B cell (primary cell): ENCODE measurements at regions not wholly inside any gene's neighbourhood (a gene's known extent, or its start where the extent isn't known, plus 50 kb on each side); places are given as distances from the start of the nearest gene placed in this dataset.

Experiments
- ATAC-seq: fragments of 200-7000 bp; cut with Tn5 transposase; one replicate; pipeline ENCODE4 v1.10.0; 2021; ENCODE audit warnings: low read depth, mild to moderate bottlenecking, moderate number of reproducible peaks, moderate library complexity
- CTCF ChIA-PET: fragments of 350-600 bp; sonication (Branson Sonifier 250); formaldehyde crosslinking; loops from one replicate; lab custom pipeline; 2021; ENCODE audit warnings: antibody characterized with exemption, inconsistent platforms; lab: Charles Lee
- POLR2A ChIA-PET: fragments of 350-600 bp; sonication (Branson Sonifier 250); formaldehyde crosslinking; loops from one replicate; lab custom pipeline; 2021; ENCODE audit warnings: antibody characterized with exemption; lab: Charles Lee
- DNase-seq: peaks from one replicate; pipeline ENCODE4 v3.0.0; 2013
- H2AFZ ChIP-seq: 2 replicates; pipeline ENCODE4 v1.6.1; 2012; ENCODE audit warnings: mild to moderate bottlenecking, low read depth, low read length; ENCODE audit not compliant: insufficient read depth, poor library complexity, severe bottlenecking
- H3K27ac ChIP-seq, 2 donors: 1 replicate in 1 of 2; 2 replicates in 1 of 2; pipeline ENCODE4 v1.5.1; 2012 to 2013; ENCODE audit warnings: low read length in 2 of 2, mild to moderate bottlenecking in 2 of 2, moderate library complexity in 1 of 2
- H3K27me3 ChIP-seq, 4 experiments: fragments of 200-600 bp in 1 of 4; sonication (generic) in 1 of 4; replicated peaks in 1 of 4; 1 replicate in 2 of 4; 2 replicates in 2 of 4; pipeline versions ENCODE4 v1.6.1 to v1.7.0; 2013 to 2016; ENCODE audit warnings: low read length in 3 of 4, mild to moderate bottlenecking in 2 of 4, mixed read lengths in 1 of 4, moderate library complexity in 1 of 4; ENCODE audit not compliant: insufficient read depth in 4 of 4, control insufficient read depth in 3 of 4; ENCODE audit errors: control extremely low read depth in 1 of 4
- H3K36me3 ChIP-seq, 2 experiments: replicated peaks in 1 of 2; 1 replicate in 1 of 2; 2 replicates in 1 of 2; pipeline versions ENCODE4 v1.6.1 to v1.7.1; 2013; ENCODE audit warnings: low read length in 1 of 2; ENCODE audit not compliant: insufficient read depth in 2 of 2, control insufficient read depth in 1 of 2; ENCODE audit errors: control extremely low read depth in 1 of 2, extremely low read depth in 1 of 2
- H3K4me1 ChIP-seq, 2 donors: fragments of 200-600 bp in 1 of 2; sonication (generic) in 1 of 2; 1 replicate in 1 of 2; 2 replicates in 1 of 2; pipeline versions ENCODE4 v1.5.1 to v1.6.1; 2013 to 2017; ENCODE audit warnings: low read length in 2 of 2; ENCODE audit not compliant: control insufficient read depth in 2 of 2, insufficient read depth in 2 of 2
- H3K4me2 ChIP-seq: replicated peaks from 2 replicates; pipeline ENCODE3; 2012; ENCODE audit warnings: mild to moderate bottlenecking, low read depth, low read length; ENCODE audit not compliant: poor library complexity, severe bottlenecking
- H3K4me3 ChIP-seq, 5 experiments: fragments of 200-600 bp in 1 of 5; sonication (generic) in 1 of 5; 1 replicate in 3 of 5; 2 replicates in 2 of 5; pipeline versions ENCODE4 v1.5.1 to v1.7.0; 2011 to 2016; ENCODE audit warnings: low read length in 4 of 5, mild to moderate bottlenecking in 4 of 5, low read depth in 2 of 5, control low read depth in 1 of 5, moderate library complexity in 1 of 5; ENCODE audit not compliant: insufficient read depth in 1 of 5; ENCODE audit errors: control extremely low read depth in 1 of 5, extremely low read depth in 1 of 5
- H3K79me2 ChIP-seq: fragments of 200-600 bp; sonication (generic); one replicate; pipeline ENCODE4 v1.6.0; 2016; ENCODE audit warnings: low read length; ENCODE audit not compliant: control insufficient read depth, insufficient read depth
- H3K9ac ChIP-seq: fragments of 200-600 bp; sonication (generic); 2 replicates; pipeline ENCODE4 v1.6.1; 2017; ENCODE audit warnings: mild to moderate bottlenecking, low read length, moderate library complexity
- H3K9me3 ChIP-seq, 3 donors: one replicate each; pipeline versions ENCODE4 v1.6.1 to v1.7.1; 2013; ENCODE audit warnings: low read length in 2 of 3; ENCODE audit not compliant: control insufficient read depth in 2 of 3, insufficient read depth in 1 of 3; ENCODE audit errors: control extremely low read depth in 1 of 3
- H4K20me1 ChIP-seq: 2 replicates; pipeline ENCODE4 v1.6.0; 2012; ENCODE audit warnings: mild to moderate bottlenecking, low read length; ENCODE audit not compliant: insufficient read depth, control insufficient read depth, poor library complexity, severe bottlenecking
- H3K27ac Mint-ChIP-seq: one replicate; pipeline ENCODE4 v1.8.0; 2021; ENCODE audit warnings: mixed read lengths
- H3K27me3 Mint-ChIP-seq: one replicate; pipeline ENCODE4 v1.8.0; 2021; ENCODE audit warnings: mixed read lengths
- H3K4me1 Mint-ChIP-seq: one replicate; pipeline ENCODE4 v1.8.0; 2021; ENCODE audit warnings: mixed read lengths
- H3K4me3 Mint-ChIP-seq: one replicate; pipeline ENCODE4 v1.8.0; 2021; ENCODE audit warnings: mixed read lengths
- H3K9me3 Mint-ChIP-seq: one replicate; pipeline ENCODE4 v1.8.0; 2022; ENCODE audit warnings: mixed read lengths; ENCODE audit not compliant: insufficient read depth
- CTCF ChIP-seq: fragments of 200-600 bp; IDR thresholded peaks from one replicate; pipeline ENCODE4 v1.8.0; 2022; ENCODE audit warnings: antibody characterized with exemption, mild to moderate bottlenecking
- EZH2 ChIP-seq: IDR thresholded peaks from 2 replicates; pipeline ENCODE4 v1.6.1; 2012; ENCODE audit warnings: borderline replicate concordance, low read depth, mild to moderate bottlenecking, moderate library complexity, low read length; ENCODE audit not compliant: insufficient read depth, poor library complexity, severe bottlenecking
- WGBS: methylation state at CpG from one replicate; pipeline ENCODE4 v1.1.5; 2013; ENCODE audit warnings: missing lambda C conversion rate; ENCODE audit not compliant: insufficient coverage; 5-methylcytosine and 5-hydroxymethylcytosine counted together
- intact Hi-C: fragments of 100-400 bp; cut with micrococcal nuclease; formaldehyde crosslinking; loops from one replicate; pipeline ENCODE4 v1.10.0; 2022

DNA sequence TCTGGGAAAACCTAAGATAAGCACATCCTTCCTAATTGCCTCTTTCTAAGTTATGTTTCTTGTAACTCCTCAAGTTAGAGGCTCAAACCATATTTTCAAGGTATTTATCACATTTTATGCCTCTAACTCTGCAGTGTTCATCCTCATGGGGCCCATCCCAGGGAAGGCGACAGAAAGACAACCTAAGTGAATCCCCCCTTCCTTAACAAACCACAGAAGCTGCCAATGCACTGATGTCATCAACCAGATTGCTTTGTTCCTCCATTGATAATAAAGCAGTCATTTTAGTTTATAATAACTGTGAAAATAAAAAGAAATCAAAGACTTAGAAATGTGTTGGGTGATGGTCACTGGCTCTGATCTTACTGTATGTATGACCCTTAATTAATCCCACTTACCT lies 119.5 kb upstream of the TCF21 start:
- intact Hi-C loops = no loop called here
- TF ChIP-seq EZH2 (no peak), CTCF (no peak)
- CTCF ChIA-PET = no interaction called here
- Mint-ChIP-seq H3K27me3 (no peaks in the 10 kb centered on the region), H3K4me3 (no peak overlapping the region), H3K9me3 (peaks cover 3% of the 10 kb centered on the region), H3K27ac (no peak overlapping the region), H3K4me1 (no peaks in the 10 kb centered on the region)
- 60% methylated on average over 1 of the region's 1 CpG for WGBS
- no peak for DNase-seq
- Histone ChIP-seq H2AFZ (no peak overlapping the region), H3K79me2 (no peaks in the 10 kb centered on the region), H4K20me1 (no peaks in the 10 kb centered on the region), H3K9me3 (no peaks in the 10 kb centered on the region), H3K9ac (no peak overlapping the region), H3K4me1 (no peaks in the 10 kb centered on the region), H3K27me3 (no peaks in the 10 kb centered on the region), H3K27ac (no peak overlapping the region), H3K4me2 (no peak overlapping the region), H3K36me3 (no peaks in the 10 kb centered on the region), H3K4me3 (no peak overlapping the region)
- no peak for ATAC-seq
- POLR2A ChIA-PET = no interaction called here

GRCh38 chr6:133772567-133772966 lies 116.3 kb upstream of the TCF21 start:
- ATAC-seq (no peak), DNase-seq (no peak)
- no peaks in the 10 kb centered on the region for H3K4me1 ChIP-seq
- H3K9me3 ChIP-seq = no peaks in the 10 kb centered on the region
- H3K27ac ChIP-seq = no peak overlapping the region
- H2AFZ ChIP-seq = no peak overlapping the region
- Mint-ChIP-seq H3K27ac (no peak overlapping the region), H3K9me3 (peaks cover 3% of the 10 kb centered on the region), H3K4me3 (no peak overlapping the region), H3K4me1 (no peaks in the 10 kb centered on the region), H3K27me3 (no peaks in the 10 kb centered on the region)
- no peaks in the 10 kb centered on the region for H3K27me3 ChIP-seq
- no peak for TF ChIP-seq EZH2
- TF ChIP-seq CTCF = no peak
- H3K4me3 ChIP-seq = no peak overlapping the region
- intact Hi-C loops = no loop called here
- H4K20me1 ChIP-seq = no peaks in the 10 kb centered on the region
- no peaks in the 10 kb centered on the region for H3K36me3 ChIP-seq
- H3K79me2 ChIP-seq = no peaks in the 10 kb centered on the region
- ChIA-PET CTCF (no interaction called here), POLR2A (no interaction called here)
- H3K9ac ChIP-seq = no peak overlapping the region
- no peak overlapping the region for H3K4me2 ChIP-seq
